H9 (cell line): ENCODE measurements at regions not wholly inside any gene's neighbourhood (a gene's known extent, or its start where the extent isn't known, plus 50 kb on each side); places are given as distances from the start of the nearest gene placed in this dataset.

Source experiments
- DNase-seq: peaks from one replicate; pipeline ENCODE4 v3.0.0-alpha.2; 2017
- H2AFZ ChIP-seq: one replicate; pipeline ENCODE4 v1.6.1; 2013; ENCODE audit warnings: mild to moderate bottlenecking, low read length, control low read depth, moderate library complexity
- H2AK5ac ChIP-seq: 2 replicates; pipeline ENCODE4 v1.6.1; 2013; ENCODE audit warnings: low read length, control low read depth, mixed read lengths; ENCODE audit not compliant: insufficient read length
- H2BK120ac ChIP-seq: one replicate; pipeline ENCODE4 v1.6.1; 2013; ENCODE audit warnings: low read depth, mild to moderate bottlenecking, low read length, control low read depth, inconsistent platforms; ENCODE audit not compliant: poor library complexity, severe bottlenecking
- H2BK12ac ChIP-seq: 2 replicates; pipeline ENCODE4 v1.6.1; 2013; ENCODE audit warnings: low read length, control low read depth, mixed read lengths, low read depth; ENCODE audit not compliant: insufficient read length
- H2BK15ac ChIP-seq: 2 replicates; pipeline ENCODE4 v1.6.1; 2013; ENCODE audit warnings: low read depth, low read length, control low read depth
- H2BK20ac ChIP-seq: one replicate; pipeline ENCODE4 v1.6.1; 2013; ENCODE audit warnings: low read depth, mild to moderate bottlenecking, low read length, control low read depth, inconsistent platforms; ENCODE audit not compliant: poor library complexity, severe bottlenecking
- H2BK5ac ChIP-seq: 2 replicates; pipeline ENCODE4 v1.6.1; 2013; ENCODE audit warnings: low read length, control low read depth, mixed read lengths; ENCODE audit not compliant: insufficient read length
- H3K14ac ChIP-seq: 2 replicates; pipeline ENCODE4 v1.6.1; 2013; ENCODE audit warnings: low read length, control low read depth; ENCODE audit not compliant: insufficient read depth
- H3K18ac ChIP-seq: 2 replicates; pipeline ENCODE4 v1.6.1; 2013; ENCODE audit warnings: low read depth, mild to moderate bottlenecking, mixed read lengths, low read length, control low read depth; ENCODE audit not compliant: insufficient read length
- H3K23ac ChIP-seq: 2 replicates; pipeline ENCODE4 v1.6.1; 2013; ENCODE audit warnings: low read length, control low read depth, mixed read lengths, low read depth; ENCODE audit not compliant: insufficient read length
- H3K23me2 ChIP-seq: 2 replicates; pipeline ENCODE4 v1.6.1; 2013; ENCODE audit warnings: low read depth, mild to moderate bottlenecking, mixed read lengths, low read length, control low read depth; ENCODE audit not compliant: insufficient read length, poor library complexity, severe bottlenecking
- H3K27ac ChIP-seq: 2 replicates; pipeline ENCODE4 v1.5.1; 2013; ENCODE audit warnings: low read length, control low read depth, mixed read lengths, low read depth; ENCODE audit not compliant: insufficient read length
- H3K27me3 ChIP-seq: 2 replicates; pipeline ENCODE4 v1.6.1; 2013; ENCODE audit warnings: low read length, control low read depth, inconsistent platforms; ENCODE audit not compliant: insufficient read depth
- H3K4ac ChIP-seq: 2 replicates; pipeline ENCODE4 v1.6.1; 2013; ENCODE audit warnings: low read depth, mild to moderate bottlenecking, control low read depth, inconsistent platforms, low read length, moderate library complexity
- H3K4me1 ChIP-seq: 2 replicates; pipeline ENCODE4 v1.6.1; 2013; ENCODE audit warnings: low read length, control low read depth, inconsistent platforms; ENCODE audit not compliant: insufficient read depth
- H3K4me2 ChIP-seq: 2 replicates; pipeline ENCODE4 v1.6.1; 2013; ENCODE audit warnings: low read length, control low read depth, mixed read lengths; ENCODE audit not compliant: insufficient read length, insufficient read depth
- H3K56ac ChIP-seq: 2 replicates; pipeline ENCODE4 v1.6.1; 2013; ENCODE audit warnings: low read depth, mild to moderate bottlenecking, mixed read lengths, low read length, control low read depth; ENCODE audit not compliant: insufficient read length
- H3K79me1 ChIP-seq: 2 replicates; pipeline ENCODE4 v1.6.1; 2013; ENCODE audit warnings: low read depth, mild to moderate bottlenecking, moderate library complexity, low read length, control low read depth, inconsistent platforms; ENCODE audit not compliant: insufficient read depth, poor library complexity, severe bottlenecking
- H3K79me2 ChIP-seq: 2 replicates; pipeline ENCODE4 v1.6.1; 2013; ENCODE audit warnings: low read length, control low read depth, inconsistent platforms; ENCODE audit not compliant: insufficient read depth
- H3K9ac ChIP-seq: 2 replicates; pipeline ENCODE4 v1.6.1; 2013; ENCODE audit warnings: low read length, control low read depth, mixed read lengths; ENCODE audit not compliant: insufficient read length; ENCODE audit errors: extremely low read depth
- H3K9me3 ChIP-seq: one replicate; pipeline ENCODE4 v1.6.1; 2013; ENCODE audit warnings: low read depth, low read length, inconsistent platforms; ENCODE audit not compliant: control insufficient read depth
- H3T11ph ChIP-seq: one replicate; pipeline ENCODE4 v1.6.1; 2013; ENCODE audit warnings: mild to moderate bottlenecking, low read length, control low read depth, inconsistent platforms
- H4K20me1 ChIP-seq: one replicate; pipeline ENCODE4 v1.6.1; 2013; ENCODE audit not compliant: control insufficient read depth, insufficient read length, insufficient read depth
- H4K5ac ChIP-seq: 2 replicates; pipeline ENCODE4 v1.6.1; 2013; ENCODE audit warnings: low read depth, mild to moderate bottlenecking, mixed read lengths, low read length, control low read depth; ENCODE audit not compliant: insufficient read length
- H4K8ac ChIP-seq: replicated peaks from 2 replicates; pipeline ENCODE4 v1.6.1; 2013; ENCODE audit warnings: low read length, control low read depth, mixed read lengths, low read depth; ENCODE audit not compliant: insufficient read length
- H4K91ac ChIP-seq: 2 replicates; pipeline ENCODE4 v1.6.1; 2013; ENCODE audit warnings: low read depth, mild to moderate bottlenecking, moderate library complexity, mixed read lengths, low read length, control low read depth; ENCODE audit not compliant: insufficient read length
- H3K27ac Mint-ChIP-seq, 3 experiments: 2 replicates in 2 of 3; 3 replicates in 1 of 3; pipeline ENCODE4 v1.8.0; 2020 to 2021; ENCODE audit warnings: mixed read lengths in 3 of 3, mild to moderate bottlenecking in 1 of 3, moderate library complexity in 1 of 3
- H3K27me3 Mint-ChIP-seq: 2 replicates; pipeline ENCODE4 v1.8.0; 2021; ENCODE audit warnings: low read depth, mild to moderate bottlenecking, moderate library complexity, mixed read lengths
- H3K36me3 Mint-ChIP-seq, 3 experiments: 2 replicates in 2 of 3; 3 replicates in 1 of 3; pipeline ENCODE4 v1.8.0; 2020 to 2021; ENCODE audit warnings: low read depth in 3 of 3, mixed read lengths in 3 of 3; ENCODE audit not compliant: insufficient read depth in 1 of 3
- H3K4me1 Mint-ChIP-seq, 2 experiments: 2 replicates each; pipeline ENCODE4 v1.8.0; 2020; ENCODE audit warnings: mixed read lengths in 2 of 2
- H3K4me3 Mint-ChIP-seq, 2 experiments: 2 replicates in 1 of 2; 3 replicates in 1 of 2; pipeline ENCODE4 v1.8.0; 2020 to 2021; ENCODE audit warnings: mild to moderate bottlenecking in 2 of 2, mixed read lengths in 2 of 2, moderate library complexity in 1 of 2
- H3K9me3 Mint-ChIP-seq, 2 experiments: 2 replicates in 1 of 2; 3 replicates in 1 of 2; pipeline ENCODE4 v1.8.0; 2020; ENCODE audit warnings: mild to moderate bottlenecking in 2 of 2, mixed read lengths in 2 of 2, moderate library complexity in 1 of 2
- WGBS: extraction: QIAGEN DNeasy Blood & Tissue Kit; methylation state at CpG from one replicate; pipeline ENCODE4 v1.1.7; 2013; ENCODE audit warnings: missing lambda C conversion rate, low lambda C conversion rate, mixed read lengths; ENCODE audit not compliant: insufficient read length; ENCODE audit errors: extremely low coverage; 5-methylcytosine and 5-hydroxymethylcytosine counted together
- TF ChIP-seq, protein P1 (sequence below): fragments of 200-600 bp; sonication (generic); conservative IDR thresholded peaks from 3 replicates; pipeline ENCODE4 v1.8.0; 2021; ENCODE audit warnings: antibody characterized with exemption, mild to moderate bottlenecking

- no peaks in the 10 kb centered on the region for H3K23me2 ChIP-seq
- no peaks in the 10 kb centered on the region for H3K9me3 ChIP-seq
- TF ChIP-seq, protein P1, sequence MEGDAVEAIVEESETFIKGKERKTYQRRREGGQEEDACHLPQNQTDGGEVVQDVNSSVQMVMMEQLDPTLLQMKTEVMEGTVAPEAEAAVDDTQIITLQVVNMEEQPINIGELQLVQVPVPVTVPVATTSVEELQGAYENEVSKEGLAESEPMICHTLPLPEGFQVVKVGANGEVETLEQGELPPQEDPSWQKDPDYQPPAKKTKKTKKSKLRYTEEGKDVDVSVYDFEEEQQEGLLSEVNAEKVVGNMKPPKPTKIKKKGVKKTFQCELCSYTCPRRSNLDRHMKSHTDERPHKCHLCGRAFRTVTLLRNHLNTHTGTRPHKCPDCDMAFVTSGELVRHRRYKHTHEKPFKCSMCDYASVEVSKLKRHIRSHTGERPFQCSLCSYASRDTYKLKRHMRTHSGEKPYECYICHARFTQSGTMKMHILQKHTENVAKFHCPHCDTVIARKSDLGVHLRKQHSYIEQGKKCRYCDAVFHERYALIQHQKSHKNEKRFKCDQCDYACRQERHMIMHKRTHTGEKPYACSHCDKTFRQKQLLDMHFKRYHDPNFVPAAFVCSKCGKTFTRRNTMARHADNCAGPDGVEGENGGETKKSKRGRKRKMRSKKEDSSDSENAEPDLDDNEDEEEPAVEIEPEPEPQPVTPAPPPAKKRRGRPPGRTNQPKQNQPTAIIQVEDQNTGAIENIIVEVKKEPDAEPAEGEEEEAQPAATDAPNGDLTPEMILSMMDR = no peak
- H4K20me1 ChIP-seq = no peaks in the 10 kb centered on the region
- H2BK12ac ChIP-seq = no peak overlapping the region
- no peaks in the 10 kb centered on the region for H3K79me1 ChIP-seq
- H3T11ph ChIP-seq = no peak overlapping the region
- WGBS = no CpG with 5 or more reads among the region's 2 CpGs
- Mint-ChIP-seq H3K27me3 (no peaks in the 10 kb centered on the region), H3K27ac (peak overlapping the region in 1 of 3 experiments; percentile 67; a peak in 1 of 7 replicates), H3K4me1 (peaks cover under 1 to 9% of the 10 kb centered on the region in 2 experiments), H3K9me3 (no peaks in the 10 kb centered on the region), H3K4me3 (no peak overlapping the region), H3K36me3 (no peaks in the 10 kb centered on the region)
- no peak overlapping the region for H2BK120ac ChIP-seq
- H3K27me3 ChIP-seq = no peaks in the 10 kb centered on the region
- H3K27ac ChIP-seq = no peak overlapping the region
- no peak overlapping the region for H4K91ac ChIP-seq
- no peak overlapping the region for H3K56ac ChIP-seq
- H3K14ac ChIP-seq = no peak overlapping the region
- H4K5ac ChIP-seq = no peak overlapping the region
- no peak overlapping the region for H2BK15ac ChIP-seq
- no peak overlapping the region for H3K18ac ChIP-seq
- no peak overlapping the region for H3K9ac ChIP-seq
- H3K4me2 ChIP-seq = no peak overlapping the region
- H3K4me1 ChIP-seq = no peaks in the 10 kb centered on the region
- no peak overlapping the region for H2AK5ac ChIP-seq
- H3K23ac ChIP-seq = no peak overlapping the region
- H3K79me2 ChIP-seq = no peaks in the 10 kb centered on the region
- no peak overlapping the region for H4K8ac ChIP-seq
- H2BK5ac ChIP-seq = no peak overlapping the region
- no peak overlapping the region for H2BK20ac ChIP-seq
- no peak for DNase-seq
- H2AFZ ChIP-seq = no peak overlapping the region
- H3K4ac ChIP-seq = no peak overlapping the region
Observed at GRCh38 chr12:75774261-75775052, 257.1 kb downstream of the PHLDA1 start.
